T-helper 2 cell treated with Interferon-gamma antibody and Interleukin-4, amounts not matched to agents 5 μg/mL and 100 μg/mL, for 36 hours (primary cell): ENCODE measurements at regions not wholly inside any gene's neighbourhood (a gene's known extent, or its start where the extent isn't known, plus 50 kb on each side); places are given as distances from the start of the nearest gene placed in this dataset.
"Not testable (repeated sequence)": the region's sequence is repeated elsewhere in the genome, so short reads cannot be mapped to it uniquely, and the experiment has no call there.

Experiments
- DNase-seq: peaks from one replicate; pipeline ENCODE4 v3.0.0; 2021; ENCODE audit warnings: low spot score
- H3K27ac Mint-ChIP-seq: one replicate; pipeline ENCODE4 v1.8.0; 2021; ENCODE audit warnings: mild to moderate bottlenecking, mixed read lengths
- H3K27me3 Mint-ChIP-seq: one replicate; pipeline ENCODE4 v1.8.0; 2021; ENCODE audit warnings: low read depth, mixed read lengths
- H3K36me3 Mint-ChIP-seq: one replicate; pipeline ENCODE4 v1.8.0; 2021; ENCODE audit warnings: low read depth, mixed read lengths
- H3K4me1 Mint-ChIP-seq: one replicate; pipeline ENCODE4 v1.8.0; 2021; ENCODE audit warnings: low read depth, mixed read lengths
- H3K4me3 Mint-ChIP-seq: one replicate; pipeline ENCODE4 v1.8.0; 2022; ENCODE audit warnings: mild to moderate bottlenecking, moderate library complexity, mixed read lengths
- H3K9me3 Mint-ChIP-seq: one replicate; pipeline ENCODE4 v1.8.0; 2021; ENCODE audit warnings: mixed read lengths

- Mint-ChIP-seq H3K27ac (no peak overlapping the region), H3K36me3 (no peaks in the 10 kb centered on the region), H3K4me3 (no peak overlapping the region), H3K9me3 (no peaks in the 10 kb centered on the region), H3K27me3 (no peaks in the 10 kb centered on the region), H3K4me1 (peaks cover 2% of the 10 kb centered on the region)
- no peak for DNase-seq
These were observed 80.2 kb downstream of the SH2D1A start for GRCh38 chrX:124426288-124427169.

- DNase-seq = no peak
- H3K9me3 Mint-ChIP-seq = no peaks in the 10 kb centered on the region
- H3K4me3 Mint-ChIP-seq = no peak overlapping the region
- no peaks in the 10 kb centered on the region for H3K4me1 Mint-ChIP-seq
- H3K27me3 Mint-ChIP-seq = no peaks in the 10 kb centered on the region
- no peak overlapping the region for H3K27ac Mint-ChIP-seq
- no peaks in the 10 kb centered on the region for H3K36me3 Mint-ChIP-seq
These were observed 86.8 kb downstream of the SH2D1A start for GRCh38 chrX:124433186-124433585.

GRCh38 chrX:124435616-124436015 lies 89.3 kb downstream of the SH2D1A start:
- Mint-ChIP-seq H3K4me1 (no peaks in the 10 kb centered on the region), H3K27me3 (no peaks in the 10 kb centered on the region), H3K9me3 (no peaks in the 10 kb centered on the region), H3K27ac (no peak overlapping the region), H3K36me3 (no peaks in the 10 kb centered on the region), H3K4me3 (no peak overlapping the region)
- no peak for DNase-seq

GRCh38 chrX:124440695-124441094 lies 94.3 kb downstream of the SH2D1A start:
- H3K27me3 Mint-ChIP-seq = no peaks in the 10 kb centered on the region
- no peak for DNase-seq
- no peaks in the 10 kb centered on the region for H3K36me3 Mint-ChIP-seq
- no peak overlapping the region for H3K27ac Mint-ChIP-seq
- peaks cover 1% of the 10 kb centered on the region for H3K4me1 Mint-ChIP-seq
- H3K4me3 Mint-ChIP-seq = no peak overlapping the region
- no peaks in the 10 kb centered on the region for H3K9me3 Mint-ChIP-seq

GRCh38 chrX:124441971-124442590 lies 95.7 kb downstream of the SH2D1A start:
- no peaks in the 10 kb centered on the region for H3K27me3 Mint-ChIP-seq
- no peaks in the 10 kb centered on the region for H3K9me3 Mint-ChIP-seq
- no peak overlapping the region for H3K4me3 Mint-ChIP-seq
- DNase-seq = no peak
- H3K36me3 Mint-ChIP-seq = no peaks in the 10 kb centered on the region
- peaks cover 1% of the 10 kb centered on the region for H3K4me1 Mint-ChIP-seq
- H3K27ac Mint-ChIP-seq = no peak overlapping the region

GRCh38 chrX:124455966-124456365 lies 109.6 kb downstream of the SH2D1A start:
- Mint-ChIP-seq H3K4me1 (no peaks in the 10 kb centered on the region), H3K27ac (no peak overlapping the region), H3K27me3 (no peaks in the 10 kb centered on the region), H3K9me3 (no peaks in the 10 kb centered on the region), H3K36me3 (no peaks in the 10 kb centered on the region), H3K4me3 (no peak overlapping the region)
- DNase-seq = no peak

GRCh38 chrX:124459851-124460250 lies 113.5 kb downstream of the SH2D1A start:
- not testable (repeated sequence) for H3K4me3 Mint-ChIP-seq, H3K9me3 Mint-ChIP-seq, H3K4me1 Mint-ChIP-seq, DNase-seq, H3K27ac Mint-ChIP-seq, H3K27me3 Mint-ChIP-seq, H3K36me3 Mint-ChIP-seq

GRCh38 chrX:124462931-124463330 lies 116.6 kb downstream of the SH2D1A start:
- Mint-ChIP-seq H3K27ac (no peak overlapping the region), H3K4me3 (no peak overlapping the region), H3K4me1 (no peaks in the 10 kb centered on the region), H3K27me3 (no peaks in the 10 kb centered on the region), H3K9me3 (no peaks in the 10 kb centered on the region), H3K36me3 (no peaks in the 10 kb centered on the region)
- no peak for DNase-seq

GRCh38 chrX:124467202-124467601 lies 120.8 kb downstream of the SH2D1A start:
- Mint-ChIP-seq H3K4me3 (no peak overlapping the region), H3K9me3 (no peaks in the 10 kb centered on the region), H3K27me3 (no peaks in the 10 kb centered on the region), H3K4me1 (no peaks in the 10 kb centered on the region), H3K36me3 (no peaks in the 10 kb centered on the region), H3K27ac (no peak overlapping the region)
- no peak for DNase-seq

GRCh38 chrX:124475358-124475757 lies 129.0 kb downstream of the SH2D1A start:
- peak overlapping the region; percentile 6 for H3K4me3 Mint-ChIP-seq
- peak; percentile 3 for DNase-seq
- H3K36me3 Mint-ChIP-seq = no peaks in the 10 kb centered on the region
- H3K27me3 Mint-ChIP-seq = no peaks in the 10 kb centered on the region
- H3K4me1 Mint-ChIP-seq = peaks cover 14% of the 10 kb centered on the region
- no peaks in the 10 kb centered on the region for H3K9me3 Mint-ChIP-seq
- peak overlapping the region; percentile 35 for H3K27ac Mint-ChIP-seq

- Mint-ChIP-seq H3K27me3 (no peaks in the 10 kb centered on the region), H3K27ac (no peak overlapping the region), H3K36me3 (no peaks in the 10 kb centered on the region), H3K4me1 (peaks cover 14% of the 10 kb centered on the region), H3K9me3 (no peaks in the 10 kb centered on the region), H3K4me3 (no peak overlapping the region)
- no peak for DNase-seq
These were observed 130.2 kb downstream of the SH2D1A start for GRCh38 chrX:124476562-124476961.

- H3K27me3 Mint-ChIP-seq = no peaks in the 10 kb centered on the region
- H3K36me3 Mint-ChIP-seq = no peaks in the 10 kb centered on the region
- H3K27ac Mint-ChIP-seq = no peak overlapping the region
- no peak for DNase-seq
- no peaks in the 10 kb centered on the region for H3K9me3 Mint-ChIP-seq
- peaks cover 14% of the 10 kb centered on the region for H3K4me1 Mint-ChIP-seq
- no peak overlapping the region for H3K4me3 Mint-ChIP-seq
These were observed 131.7 kb downstream of the SH2D1A start for GRCh38 chrX:124478046-124478445.

GRCh38 chrX:124488412-124489161 lies 142.2 kb downstream of the SH2D1A start:
- DNase-seq = no peak
- no peaks in the 10 kb centered on the region for H3K27me3 Mint-ChIP-seq
- peaks cover under 1% of the 10 kb centered on the region for H3K4me1 Mint-ChIP-seq
- no peak overlapping the region for H3K27ac Mint-ChIP-seq
- no peaks in the 10 kb centered on the region for H3K9me3 Mint-ChIP-seq
- H3K4me3 Mint-ChIP-seq = no peak overlapping the region
- no peaks in the 10 kb centered on the region for H3K36me3 Mint-ChIP-seq

GRCh38 chrX:124493984-124494383 lies 147.6 kb downstream of the SH2D1A start:
- Mint-ChIP-seq H3K9me3 (no peaks in the 10 kb centered on the region), H3K27ac (no peak overlapping the region), H3K27me3 (no peaks in the 10 kb centered on the region), H3K4me1 (no peaks in the 10 kb centered on the region), H3K4me3 (no peak overlapping the region), H3K36me3 (no peaks in the 10 kb centered on the region)
- DNase-seq = no peak
